ENCODE measurements at regions not wholly inside any gene's neighbourhood (a gene's known extent, or its start where the extent isn't known, plus 50 kb on each side); places are given as distances from the start of the nearest gene placed in this dataset.

DNA sequence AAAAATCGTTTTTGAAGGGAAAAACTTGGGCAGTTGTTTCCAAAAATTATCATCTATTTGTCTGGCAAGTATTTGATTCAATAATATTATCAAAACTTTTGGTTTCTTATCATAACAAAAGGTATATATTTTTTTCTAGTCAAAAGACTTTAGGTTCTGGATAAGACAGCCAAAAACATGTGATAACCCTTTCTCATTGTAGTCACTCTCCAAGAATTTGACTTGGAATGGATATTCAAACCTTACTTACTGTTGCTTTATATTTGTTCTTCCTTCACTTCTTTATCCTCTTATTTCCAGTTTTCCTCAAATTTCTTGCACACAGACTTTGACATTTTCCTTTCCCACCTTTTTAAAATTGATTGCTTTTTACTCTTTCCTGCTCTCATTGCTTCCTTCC is 140.9 kb upstream of the FAM3C start (continued):
- TF ChIP-seq, protein P1, sequence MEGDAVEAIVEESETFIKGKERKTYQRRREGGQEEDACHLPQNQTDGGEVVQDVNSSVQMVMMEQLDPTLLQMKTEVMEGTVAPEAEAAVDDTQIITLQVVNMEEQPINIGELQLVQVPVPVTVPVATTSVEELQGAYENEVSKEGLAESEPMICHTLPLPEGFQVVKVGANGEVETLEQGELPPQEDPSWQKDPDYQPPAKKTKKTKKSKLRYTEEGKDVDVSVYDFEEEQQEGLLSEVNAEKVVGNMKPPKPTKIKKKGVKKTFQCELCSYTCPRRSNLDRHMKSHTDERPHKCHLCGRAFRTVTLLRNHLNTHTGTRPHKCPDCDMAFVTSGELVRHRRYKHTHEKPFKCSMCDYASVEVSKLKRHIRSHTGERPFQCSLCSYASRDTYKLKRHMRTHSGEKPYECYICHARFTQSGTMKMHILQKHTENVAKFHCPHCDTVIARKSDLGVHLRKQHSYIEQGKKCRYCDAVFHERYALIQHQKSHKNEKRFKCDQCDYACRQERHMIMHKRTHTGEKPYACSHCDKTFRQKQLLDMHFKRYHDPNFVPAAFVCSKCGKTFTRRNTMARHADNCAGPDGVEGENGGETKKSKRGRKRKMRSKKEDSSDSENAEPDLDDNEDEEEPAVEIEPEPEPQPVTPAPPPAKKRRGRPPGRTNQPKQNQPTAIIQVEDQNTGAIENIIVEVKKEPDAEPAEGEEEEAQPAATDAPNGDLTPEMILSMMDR (IDR thresholded peaks at IDR 0.05 in 2 of 3, conservative IDR thresholded peaks at IDR 0.05 in 1 of 3; ENCODE audit: borderline replicate concordance in 1 of 3, insufficient read depth in 1 of 3, low read depth in 2 of 3, low read length in 2 of 3), result no peak

DNA sequence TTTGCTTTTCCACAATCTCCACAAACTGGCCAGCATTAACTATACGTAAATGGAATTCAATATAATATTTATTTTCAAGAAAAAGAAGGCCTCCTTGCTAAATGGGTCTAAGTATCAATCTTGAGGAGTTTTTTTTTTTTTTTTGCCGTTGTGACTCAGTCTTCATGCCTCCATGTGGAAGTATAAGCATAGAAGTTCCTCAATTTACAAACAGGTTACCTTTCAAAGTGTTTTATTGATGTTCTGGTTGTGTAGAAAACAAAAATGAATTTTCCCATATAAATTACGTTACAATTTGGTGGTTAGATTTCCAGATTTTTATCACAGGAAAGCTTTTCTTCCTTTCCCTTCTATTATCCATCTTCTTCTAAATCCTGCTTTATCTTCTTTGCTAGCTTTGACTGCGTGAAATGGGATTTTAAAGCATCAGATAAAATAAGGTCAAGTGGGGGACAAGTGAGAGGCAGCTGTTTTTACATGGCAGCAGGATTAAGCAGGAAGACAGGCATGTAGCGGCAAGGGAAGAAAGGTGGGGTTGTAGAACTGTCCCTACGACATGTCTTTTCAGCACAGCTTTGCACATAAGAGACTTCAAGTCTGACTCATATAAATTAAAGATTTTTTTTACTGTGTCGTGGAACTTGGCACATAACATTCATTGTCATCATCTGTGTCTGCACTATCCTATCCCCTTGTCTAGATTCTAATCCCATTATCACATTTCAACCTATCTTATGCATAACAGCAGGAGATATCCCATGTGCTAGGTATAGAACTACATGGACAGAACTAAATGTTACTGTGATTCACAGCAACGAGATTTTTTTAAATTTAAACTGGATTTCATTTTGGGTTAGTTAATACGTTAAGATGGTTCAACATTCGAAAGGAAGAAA is 135.3 kb upstream of the FAM3C start:
- Histone ChIP-seq H2AFZ (ENCODE audit: low read depth, low read length, poor library complexity, severe bottlenecking) (peak overlapping the region; percentile 19), H3K9ac (ENCODE audit: low read length) (peak overlapping the region; percentile 66), H3K4me2 (ENCODE audit: low read length) (peak overlapping the region; percentile 64; the same call in 1 of the 2 replicates), H3K4me3 (replicated peaks in 1 of 2; ENCODE audit: low read depth in 1 of 2, low read length in 2 of 2) (no peak overlapping the region), H3K4me1 (ENCODE audit: control insufficient read depth in 1 of 2, insufficient read depth in 2 of 2, low read length in 2 of 2) (peaks cover 32 to 45% of the 10 kb centered on the region in 2 experiments), H3K79me2 (ENCODE audit: insufficient read depth, low read length) (no peaks in the 10 kb centered on the region), H3K36me3 (ENCODE audit: control insufficient read depth in 1 of 2, insufficient read depth in 2 of 2, low read length in 2 of 2) (peaks cover 0 to 32% of the 10 kb centered on the region in 2 experiments; a peak in 2 of 4 replicates), H3K9me2 (ENCODE audit: insufficient read depth) (no peaks in the 10 kb centered on the region), H3K27me3 (ENCODE audit: insufficient read depth, low read length) (no peaks in the 10 kb centered on the region), H4K20me1 (ENCODE audit: insufficient read depth) (no peaks in the 10 kb centered on the region), H3K27ac (ENCODE audit: low read depth, low read length) (peak overlapping the region; percentile 77), H3K9me3 (ENCODE audit: control insufficient read depth in 1 of 2, insufficient read depth in 1 of 2, low read depth in 1 of 2, low read length in 2 of 2) (peaks cover 0 to 3% of the 10 kb centered on the region in 2 experiments; a peak in 1 of 4 replicates)
- CTCF ChIA-PET, result interaction anchor here (0.7 to 2.2 kb wide), 2 partner anchors 135 to 478 kb away, joined by 3 to 7 read pairs; partner anchors contain the start of gene FAM3C
- POLR2A ChIA-PET, result interaction anchor here (1.0 to 1.9 kb wide), 3 partner anchors 13 to 135 kb away, joined by 4 to 9 read pairs (median 5); partner anchors contain the start of gene FAM3C
- intact Hi-C loops (cut with micrococcal nuclease), result loop anchor here (5.0 kb wide), 1 partner anchor 219 kb away; no protein-coding TSS in a partner anchor
- no peak for ATAC-seq
- RAD21 ChIA-PET (ENCODE audit: low non-redundant PET in 1 of 2, low total read pairs in 2 of 2, uncharacterized antibody in 2 of 2, unreplicated experiment in 2 of 2), result interaction anchor here in 1 of 2 experiments (0.7 kb wide), 1 partner anchor 149 kb away, joined by 5 read pairs; no protein-coding TSS in a partner anchor
- BruUV-seq (replicated peaks), result no TSS peak
- DNase-seq (ENCODE audit: low read depth, low spot score), result no peak
- no peak for TF ChIP-seq SIN3A (IDR thresholded peaks at IDR 0.05; ENCODE audit: low read depth)
- no peak for TF ChIP-seq POLR2A (IDR thresholded peaks at IDR 0.05; ENCODE audit: borderline replicate concordance, extremely low read depth, insufficient read depth, insufficient read length)
- TF ChIP-seq EGR1 (IDR thresholded peaks at IDR 0.05; ENCODE audit: low read depth), result no peak
- TF ChIP-seq ZFX (IDR thresholded peaks at IDR 0.05), result no peak
- no peak for TF ChIP-seq FOSL1 (IDR thresholded peaks at IDR 0.05; ENCODE audit: low read depth)
- no peak for TF ChIP-seq ELF1 (IDR thresholded peaks at IDR 0.05; ENCODE audit: borderline replicate concordance, low read depth)
- TF ChIP-seq, protein P2, sequence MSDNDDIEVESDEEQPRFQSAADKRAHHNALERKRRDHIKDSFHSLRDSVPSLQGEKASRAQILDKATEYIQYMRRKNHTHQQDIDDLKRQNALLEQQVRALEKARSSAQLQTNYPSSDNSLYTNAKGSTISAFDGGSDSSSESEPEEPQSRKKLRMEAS (IDR thresholded peaks at IDR 0.05), result no peak
- no peak for TF ChIP-seq RAD21 (IDR thresholded peaks at IDR 0.05; ENCODE audit: low read depth)
- no peak for TF ChIP-seq ZNF274 (IDR thresholded peaks at IDR 0.05; ENCODE audit: low read depth, low read length)
- no peak; the same call in 1 of the 2 replicates for TF ChIP-seq JUND (IDR thresholded peaks at IDR 0.05)
- TF ChIP-seq POLR2AphosphoS5 (IDR thresholded peaks at IDR 0.05; ENCODE audit: low read depth, low read length), result no peak
- TF ChIP-seq, protein P3, sequence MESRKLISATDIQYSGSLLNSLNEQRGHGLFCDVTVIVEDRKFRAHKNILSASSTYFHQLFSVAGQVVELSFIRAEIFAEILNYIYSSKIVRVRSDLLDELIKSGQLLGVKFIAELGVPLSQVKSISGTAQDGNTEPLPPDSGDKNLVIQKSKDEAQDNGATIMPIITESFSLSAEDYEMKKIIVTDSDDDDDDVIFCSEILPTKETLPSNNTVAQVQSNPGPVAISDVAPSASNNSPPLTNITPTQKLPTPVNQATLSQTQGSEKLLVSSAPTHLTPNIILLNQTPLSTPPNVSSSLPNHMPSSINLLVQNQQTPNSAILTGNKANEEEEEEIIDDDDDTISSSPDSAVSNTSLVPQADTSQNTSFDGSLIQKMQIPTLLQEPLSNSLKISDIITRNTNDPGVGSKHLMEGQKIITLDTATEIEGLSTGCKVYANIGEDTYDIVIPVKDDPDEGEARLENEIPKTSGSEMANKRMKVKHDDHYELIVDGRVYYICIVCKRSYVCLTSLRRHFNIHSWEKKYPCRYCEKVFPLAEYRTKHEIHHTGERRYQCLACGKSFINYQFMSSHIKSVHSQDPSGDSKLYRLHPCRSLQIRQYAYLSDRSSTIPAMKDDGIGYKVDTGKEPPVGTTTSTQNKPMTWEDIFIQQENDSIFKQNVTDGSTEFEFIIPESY (IDR thresholded peaks at IDR 0.05; ENCODE audit: extremely low read depth, insufficient replicate concordance, low read length), result no peak
- TF ChIP-seq EZH2phosphoT487 (IDR thresholded peaks at IDR 0.05; ENCODE audit: borderline replicate concordance), result no peak
- TF ChIP-seq, protein P4, sequence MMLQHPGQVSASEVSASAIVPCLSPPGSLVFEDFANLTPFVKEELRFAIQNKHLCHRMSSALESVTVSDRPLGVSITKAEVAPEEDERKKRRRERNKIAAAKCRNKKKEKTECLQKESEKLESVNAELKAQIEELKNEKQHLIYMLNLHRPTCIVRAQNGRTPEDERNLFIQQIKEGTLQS (IDR thresholded peaks at IDR 0.05), result no peak
- TF ChIP-seq YY1 (IDR thresholded peaks at IDR 0.05; ENCODE audit: extremely low read depth, insufficient replicate concordance, low read depth, low read length), result no peak
